T47D (cell line): ENCODE measurements at regions not wholly inside any gene's neighbourhood (a gene's known extent, or its start where the extent isn't known, plus 50 kb on each side); places are given as distances from the start of the nearest gene placed in this dataset.

ENCODE experiments used
- DNase-seq, 2 experiments: peaks; one replicate each; pipeline versions ENCODE4 v3.0.0 to v3.0.0-alpha.2; 2011 to 2012; ENCODE audit warnings: low read depth in 1 of 2, low spot score in 1 of 2
- JUND ChIP-seq: IDR thresholded peaks from 2 replicates; pipeline ENCODE4 v1.6.1; 2012; ENCODE audit warnings: low read depth
- in situ Hi-C: cut with HindIII; loops from 2 replicates; pipeline ENCODE4 v1.10.0; 2016; ENCODE audit warnings: low sequenced_read_pairs, low pct_unique_long_range_greater_than_20kb

- in situ Hi-C loops, result no loop called here
- no peak for TF ChIP-seq JUND
- no peak for DNase-seq
These were observed 445.5 kb downstream of the HAPSTR1 start for GRCh38 chr16:9536905-9537304.

GRCh38 chr16:9539346-9539745, 447.9 kb downstream of the HAPSTR1 start:
- in situ Hi-C loops, result no loop called here
- no peak for DNase-seq
- no peak for TF ChIP-seq JUND

DNA sequence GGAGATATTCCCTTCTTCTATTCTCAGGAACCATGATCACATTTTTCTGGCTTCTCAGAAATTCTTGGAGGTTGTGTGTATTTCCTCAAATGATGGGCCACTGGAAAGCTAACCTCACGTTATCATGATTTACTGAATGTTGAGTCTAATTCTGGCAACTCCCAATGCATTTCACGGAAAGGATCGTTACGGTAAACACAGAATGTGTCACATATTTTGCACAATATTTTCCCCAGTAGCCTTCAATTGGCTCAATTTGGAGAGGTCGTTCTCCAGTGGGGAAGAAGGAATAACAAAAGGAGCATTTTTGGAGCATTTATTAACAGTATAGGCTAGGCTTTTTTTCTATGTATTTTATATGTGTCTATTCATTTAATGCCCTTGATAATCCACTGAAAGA, 450.3 kb downstream of the HAPSTR1 start:
- in situ Hi-C loops, result no loop called here
- no peak for DNase-seq
- TF ChIP-seq JUND, result no peak

- in situ Hi-C loops, result no loop called here
These were observed 450.8 kb downstream of the HAPSTR1 start for GRCh38 chr16:9542165-9542755.

DNA sequence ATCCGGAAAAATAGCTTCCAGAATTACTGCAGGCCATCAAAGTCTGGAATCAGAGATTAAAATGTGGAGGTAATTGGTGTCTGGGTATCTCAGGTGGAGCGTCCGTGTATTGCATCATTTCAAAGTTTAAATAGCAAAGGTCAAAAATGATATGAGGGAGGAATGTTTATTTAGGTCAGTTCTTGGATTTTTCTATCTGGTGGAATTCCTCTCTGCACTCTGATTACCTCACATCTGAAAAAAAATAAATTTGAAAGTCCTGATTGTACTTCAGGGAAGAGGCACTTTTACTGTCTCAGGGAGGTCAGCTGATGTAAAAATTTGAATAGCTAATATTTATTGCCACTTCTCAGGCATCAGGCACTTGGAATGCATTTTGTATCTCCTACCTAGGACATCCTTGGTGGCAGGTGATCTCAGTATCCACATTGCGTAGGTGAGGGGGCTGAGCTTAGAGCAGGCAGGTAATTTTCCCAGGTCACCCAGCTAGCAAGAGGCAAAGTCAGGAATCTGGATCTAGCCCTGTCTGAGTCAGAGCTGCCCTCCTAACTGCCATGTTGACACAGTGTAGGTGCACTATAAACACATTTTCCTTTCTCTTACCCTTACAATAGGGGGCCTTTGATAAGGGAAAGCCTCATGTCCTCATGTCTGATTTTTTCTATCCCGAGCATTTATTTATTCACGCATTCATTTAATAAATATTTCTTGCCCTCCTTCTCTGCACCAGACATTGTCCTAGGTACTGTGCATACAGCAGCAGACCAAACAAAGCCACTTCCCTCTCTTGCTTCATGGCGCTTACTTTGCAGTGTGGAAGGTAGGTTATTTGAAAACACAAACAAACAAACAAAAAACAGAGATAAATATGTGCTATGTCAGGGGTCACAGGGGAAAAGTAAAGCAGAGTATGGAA, 454.3 kb downstream of the HAPSTR1 start:
- DNase-seq, result no peak
- in situ Hi-C loops, result no loop called here

More at GRCh38 chr16:9542165-9542755, 450.8 kb downstream of the HAPSTR1 start:
- DNase-seq, result no peak
- no peak for TF ChIP-seq JUND

GRCh38 chr16:9546438-9546786, 455.0 kb downstream of the HAPSTR1 start:
- no peak for TF ChIP-seq JUND
- in situ Hi-C loops, result no loop called here
- no peak for DNase-seq

More for the DNA sequence above, 454.3 kb downstream of the HAPSTR1 start:
- TF ChIP-seq JUND, result no peak

DNA sequence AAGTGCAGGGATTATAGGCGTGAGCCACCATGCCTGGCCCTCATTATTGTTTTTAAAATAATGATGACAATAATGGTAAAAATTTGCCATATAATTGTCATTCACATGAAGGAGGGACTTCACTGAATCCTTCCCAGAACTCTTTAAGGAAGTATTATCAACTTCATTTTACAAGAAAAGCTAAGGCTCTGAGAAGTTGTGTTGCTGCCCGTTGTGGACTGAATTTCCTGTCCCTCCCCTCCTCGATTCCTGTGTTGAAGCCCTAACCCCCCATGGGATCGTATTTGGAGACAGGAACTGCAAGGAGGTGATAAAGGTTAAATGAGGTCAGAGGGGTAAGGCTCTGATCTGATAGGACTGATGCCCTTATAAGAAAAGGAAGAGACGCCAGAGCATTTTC, 458.0 kb downstream of the HAPSTR1 start:
- no peak for DNase-seq
- TF ChIP-seq JUND, result no peak

GRCh38 chr16:9555051-9555450, 463.6 kb downstream of the HAPSTR1 start:
- in situ Hi-C loops, result no loop called here
- DNase-seq, result no peak
- TF ChIP-seq JUND, result no peak

More for the DNA sequence above, 458.0 kb downstream of the HAPSTR1 start:
- in situ Hi-C loops, result no loop called here

GRCh38 chr16:9556949-9557665, 465.7 kb downstream of the HAPSTR1 start:
- no peak for TF ChIP-seq JUND
- no peak for DNase-seq
- in situ Hi-C loops, result no loop called here

- DNase-seq, result no peak
- in situ Hi-C loops, result no loop called here
- TF ChIP-seq JUND, result no peak
These were observed 466.3 kb downstream of the HAPSTR1 start for GRCh38 chr16:9557713-9558112.

- TF ChIP-seq JUND, result no peak
- in situ Hi-C loops, result no loop called here
- no peak for DNase-seq
These were observed 474.7 kb downstream of the HAPSTR1 start for GRCh38 chr16:9566099-9566498.

DNA sequence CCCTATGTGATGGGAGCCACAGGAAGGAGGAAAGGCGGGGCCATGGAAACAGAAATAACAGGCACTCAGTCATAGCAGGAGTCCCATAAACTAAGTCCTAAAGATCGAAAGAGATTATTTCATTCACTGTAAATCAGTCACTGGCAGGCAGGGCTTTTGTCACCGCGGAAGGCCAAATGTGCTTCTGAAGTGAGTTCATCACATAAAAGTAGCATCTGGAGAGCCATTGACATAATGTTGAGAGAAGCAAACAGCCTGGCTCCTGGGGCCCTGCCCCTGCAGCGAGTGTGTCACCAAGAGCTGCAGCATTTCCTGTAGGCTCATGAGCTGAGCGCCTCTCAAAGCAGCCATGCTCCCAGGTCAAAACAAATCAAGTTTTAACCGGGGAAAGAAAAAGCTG, 476.2 kb downstream of the HAPSTR1 start:
- no peak for TF ChIP-seq JUND
- no peak for DNase-seq
- in situ Hi-C loops, result no loop called here

GRCh38 chr16:9568261-9568660, 476.8 kb downstream of the HAPSTR1 start:
- no peak for DNase-seq
- in situ Hi-C loops, result no loop called here
- no peak for TF ChIP-seq JUND
